ENCODE measurements at regions not wholly inside any gene's neighbourhood (a gene's known extent, or its start where the extent isn't known, plus 50 kb on each side); places are given as distances from the start of the nearest gene placed in this dataset.

DNA sequence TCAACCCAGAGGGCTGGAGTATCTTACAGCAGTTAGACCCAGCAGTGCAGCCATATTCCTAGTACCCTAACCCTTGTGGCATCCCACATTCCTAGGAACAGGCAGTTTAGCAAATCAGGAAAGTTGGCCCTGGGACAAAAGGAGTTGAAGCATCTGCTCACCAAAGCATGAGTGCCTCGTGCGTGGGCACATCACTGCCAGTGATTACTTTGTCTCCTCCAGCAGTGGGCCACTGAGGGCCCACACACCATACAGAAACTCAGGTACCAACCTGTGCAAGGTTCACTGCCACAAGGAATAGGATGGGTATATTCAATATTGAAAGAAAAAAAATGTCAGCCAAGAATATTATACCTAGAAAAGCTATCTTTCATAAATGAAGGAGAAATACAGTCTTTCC is 227.5 kb upstream of the CNTN5 start:
- TF ChIP-seq EZH2 (IDR thresholded peaks at IDR 0.05; ENCODE audit: low read length, unreplicated experiment) (no peak), EZH2phosphoT487 (IDR thresholded peaks at IDR 0.05; ENCODE audit: borderline replicate concordance, low read length) (no peak)
